Testis (tissue), 2 donors: ENCODE measurements at regions not wholly inside any gene's neighbourhood (a gene's known extent, or its start where the extent isn't known, plus 50 kb on each side); places are given as distances from the start of the nearest gene placed in this dataset.

Experiments used
- POLR2A ChIP-seq: fragments of 450-650 bp; IDR thresholded peaks from one replicate; pipeline ENCODE4 v1.6.1; 2017; ENCODE audit warnings: antibody characterized with exemption, mild to moderate bottlenecking, moderate library complexity
- TF ChIP-seq, protein P1 (sequence below), 3 experiments: fragments of 450-650 bp in 2 of 3; fragments of 200-600 bp in 1 of 3; sonication (generic) in 1 of 3; IDR thresholded peaks; one replicate each; pipeline ENCODE4 v1.5.1; 2016 to 2019; ENCODE audit warnings: antibody characterized with exemption in 3 of 3, mild to moderate bottlenecking in 2 of 3, moderate library complexity in 1 of 3

DNA sequence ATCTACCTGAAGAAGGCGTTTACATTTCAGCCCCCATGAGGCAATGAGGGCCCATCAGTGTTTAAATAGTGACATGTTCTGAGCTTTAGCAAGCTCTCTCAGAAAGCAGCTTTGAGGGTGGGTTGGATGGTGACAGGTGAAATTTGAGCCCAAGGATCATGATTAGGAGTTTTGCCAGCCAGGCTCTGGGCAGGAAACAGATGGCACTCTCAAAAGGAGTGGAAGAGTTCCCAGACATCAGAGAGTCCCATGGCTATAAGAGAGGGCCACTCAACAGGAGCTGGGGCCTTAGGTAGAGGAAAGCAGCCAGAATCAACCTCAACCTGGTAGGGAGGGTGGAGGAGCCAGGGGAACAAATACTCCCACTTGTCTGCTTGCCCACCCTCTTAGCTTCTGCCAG, 499.8 kb downstream of the MID1IP1 start:
- TF ChIP-seq POLR2A: no peak
- TF ChIP-seq, protein P1, sequence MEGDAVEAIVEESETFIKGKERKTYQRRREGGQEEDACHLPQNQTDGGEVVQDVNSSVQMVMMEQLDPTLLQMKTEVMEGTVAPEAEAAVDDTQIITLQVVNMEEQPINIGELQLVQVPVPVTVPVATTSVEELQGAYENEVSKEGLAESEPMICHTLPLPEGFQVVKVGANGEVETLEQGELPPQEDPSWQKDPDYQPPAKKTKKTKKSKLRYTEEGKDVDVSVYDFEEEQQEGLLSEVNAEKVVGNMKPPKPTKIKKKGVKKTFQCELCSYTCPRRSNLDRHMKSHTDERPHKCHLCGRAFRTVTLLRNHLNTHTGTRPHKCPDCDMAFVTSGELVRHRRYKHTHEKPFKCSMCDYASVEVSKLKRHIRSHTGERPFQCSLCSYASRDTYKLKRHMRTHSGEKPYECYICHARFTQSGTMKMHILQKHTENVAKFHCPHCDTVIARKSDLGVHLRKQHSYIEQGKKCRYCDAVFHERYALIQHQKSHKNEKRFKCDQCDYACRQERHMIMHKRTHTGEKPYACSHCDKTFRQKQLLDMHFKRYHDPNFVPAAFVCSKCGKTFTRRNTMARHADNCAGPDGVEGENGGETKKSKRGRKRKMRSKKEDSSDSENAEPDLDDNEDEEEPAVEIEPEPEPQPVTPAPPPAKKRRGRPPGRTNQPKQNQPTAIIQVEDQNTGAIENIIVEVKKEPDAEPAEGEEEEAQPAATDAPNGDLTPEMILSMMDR (IDR thresholded peaks at IDR 0.05): no peak
